ENCODE measurements at regions not wholly inside any gene's neighbourhood (a gene's known extent, or its start where the extent isn't known, plus 50 kb on each side); places are given as distances from the start of the nearest gene placed in this dataset.

DNA sequence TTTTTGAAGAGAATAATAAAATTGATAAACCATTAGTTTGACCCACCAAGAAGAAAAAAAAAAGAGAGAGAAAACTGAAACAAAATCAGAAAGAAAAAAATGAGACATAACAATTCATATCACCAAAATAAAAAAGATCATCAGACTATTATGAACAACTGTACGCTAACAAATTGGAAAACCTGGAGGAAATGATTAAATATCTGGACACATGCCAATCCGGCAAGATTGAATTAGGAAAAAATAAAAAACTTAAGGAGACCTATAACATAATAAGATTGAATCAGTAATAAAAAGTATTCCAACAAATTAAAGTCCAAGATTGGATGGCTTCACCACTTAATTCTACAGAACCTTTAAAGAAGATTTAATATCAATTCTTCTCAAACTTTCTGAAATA lies 136.7 kb downstream of the CASP12 start:
- no peak for TF ChIP-seq GATA3 (IDR thresholded peaks at IDR 0.05; ENCODE audit: low read depth, low read length)
- no peak for TF ChIP-seq GATA2 (IDR thresholded peaks at IDR 0.05; ENCODE audit: low read depth, low read length)

DNA sequence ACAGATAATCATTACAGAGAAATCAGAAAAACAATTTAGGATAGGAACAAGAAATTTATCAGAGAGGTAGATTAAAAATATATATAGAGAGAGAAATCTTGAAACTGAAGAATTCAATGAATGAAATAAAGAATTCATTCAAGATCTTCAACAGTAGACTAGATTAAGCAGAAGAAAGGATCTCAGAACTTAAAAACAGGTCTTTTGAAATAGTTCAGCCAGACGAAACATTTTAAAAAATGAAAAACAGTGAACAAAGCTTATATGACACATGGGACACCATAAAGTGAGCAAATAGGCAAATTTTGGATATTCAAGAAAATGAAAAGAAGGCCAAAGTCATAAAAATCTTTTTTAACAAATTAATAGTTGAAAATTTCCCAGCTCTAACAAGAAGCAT lies 138.8 kb downstream of the CASP12 start:
- TF ChIP-seq GATA2 (IDR thresholded peaks at IDR 0.05; ENCODE audit: low read depth, low read length) = no peak
- TF ChIP-seq GATA3 (IDR thresholded peaks at IDR 0.05; ENCODE audit: low read depth, low read length) = no peak

DNA sequence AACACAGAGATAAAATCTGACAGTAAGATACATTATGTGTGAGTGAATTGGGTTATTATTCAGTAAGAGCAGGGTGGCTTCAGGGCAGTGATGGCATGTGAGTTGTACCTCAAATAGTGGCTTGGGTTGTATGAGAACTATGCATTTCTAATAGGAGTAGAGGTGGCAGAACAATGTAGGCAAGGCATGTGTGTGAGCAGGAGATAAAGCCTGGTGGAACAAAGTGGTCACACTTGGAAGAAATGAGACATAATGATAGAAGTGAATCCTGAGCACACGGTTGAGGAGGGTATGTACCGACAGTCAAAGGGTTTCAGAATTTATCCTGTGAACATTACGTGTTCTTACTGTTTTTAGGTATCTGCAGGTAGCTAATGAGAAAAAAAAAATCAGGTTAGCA lies 159.3 kb downstream of the CASP12 start:
- TF ChIP-seq GATA3 (IDR thresholded peaks at IDR 0.05; ENCODE audit: low read depth, low read length) (no peak), GATA2 (IDR thresholded peaks at IDR 0.05; ENCODE audit: low read depth, low read length) (no peak)

DNA sequence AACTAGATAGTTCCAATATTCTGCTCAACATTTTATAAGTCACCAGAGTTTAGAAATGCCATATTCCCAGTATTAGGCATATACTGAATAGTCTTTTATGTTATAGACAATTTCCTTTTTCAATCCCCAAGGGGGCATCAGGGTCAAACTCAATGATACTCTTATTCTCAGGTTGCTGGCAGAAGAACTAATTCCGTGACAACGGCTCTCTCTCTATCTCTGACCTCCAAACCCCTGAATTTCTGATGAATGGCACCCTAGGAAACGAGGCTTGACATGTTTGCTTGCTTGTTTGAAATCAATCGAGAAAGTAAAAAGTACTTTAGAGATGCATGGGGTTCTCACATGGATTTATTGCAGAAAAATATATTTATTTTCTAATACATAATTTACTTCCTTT lies 160.1 kb downstream of the CASP12 start:
- TF ChIP-seq GATA2 (IDR thresholded peaks at IDR 0.05; ENCODE audit: low read depth, low read length) = no peak
- TF ChIP-seq GATA3 (IDR thresholded peaks at IDR 0.05; ENCODE audit: low read depth, low read length) = no peak

DNA sequence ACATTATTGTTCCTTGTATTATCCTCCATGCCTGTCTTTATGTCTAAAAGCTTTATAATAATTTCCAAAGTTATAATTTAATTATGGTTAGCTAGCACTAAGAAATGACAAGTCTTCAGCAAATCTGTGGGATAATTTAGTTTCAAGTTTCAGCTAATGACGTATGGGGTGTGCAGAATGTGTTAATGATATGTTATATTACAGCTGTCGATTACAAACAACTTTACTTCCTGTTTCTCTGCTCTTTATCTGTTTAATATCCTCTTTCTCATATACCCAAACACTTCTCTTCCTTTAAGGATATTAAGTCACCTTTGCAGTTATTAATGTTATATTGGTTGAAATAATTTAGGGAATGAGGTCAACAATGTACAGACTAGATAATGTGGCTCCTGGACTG lies 161.8 kb downstream of the CASP12 start:
- no peak for TF ChIP-seq GATA3 (IDR thresholded peaks at IDR 0.05; ENCODE audit: low read depth, low read length)
- no peak for TF ChIP-seq GATA2 (IDR thresholded peaks at IDR 0.05; ENCODE audit: low read depth, low read length)

DNA sequence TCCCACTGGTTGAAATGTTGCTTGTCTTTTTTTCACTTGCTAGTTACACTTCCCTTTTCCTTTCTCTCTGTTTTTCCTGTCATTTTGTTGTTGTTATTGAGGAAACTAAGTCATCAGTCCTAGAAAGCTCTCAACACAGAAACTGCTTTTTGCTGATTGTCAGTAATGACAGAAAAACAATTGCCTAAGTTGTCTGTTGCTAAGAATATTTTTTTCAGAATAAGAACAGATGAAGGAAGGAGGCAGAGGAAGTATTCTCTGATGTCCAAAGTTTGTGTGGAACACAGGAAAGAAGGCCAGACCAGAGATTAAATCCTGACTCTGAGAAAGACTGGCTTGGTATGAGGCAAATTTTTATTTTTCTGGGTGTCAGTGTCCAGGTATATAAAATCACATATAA lies 163.3 kb downstream of the CASP12 start:
- TF ChIP-seq GATA3 (IDR thresholded peaks at IDR 0.05; ENCODE audit: low read depth, low read length) (no peak), GATA2 (IDR thresholded peaks at IDR 0.05; ENCODE audit: low read depth, low read length) (no peak)

DNA sequence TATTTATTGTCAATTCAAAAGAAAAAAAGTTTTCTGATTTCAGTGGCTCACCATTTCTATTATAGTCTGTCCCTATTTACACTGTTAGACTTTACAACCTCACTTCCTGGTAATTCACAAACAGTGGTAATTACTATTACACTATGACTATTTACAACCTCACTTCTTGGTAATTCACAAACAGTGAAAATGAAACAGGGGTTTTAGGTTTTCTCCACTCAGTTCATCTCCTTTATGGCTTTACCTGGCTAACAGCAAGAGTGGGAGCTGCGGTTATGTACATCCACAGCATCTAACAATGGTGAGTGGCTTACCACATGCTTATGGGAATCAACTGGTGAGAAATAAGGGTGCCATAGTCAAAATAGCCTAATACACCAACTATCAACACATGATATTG lies 166.4 kb downstream of the CASP12 start:
- TF ChIP-seq GATA2 (IDR thresholded peaks at IDR 0.05; ENCODE audit: low read depth, low read length) (no peak), GATA3 (IDR thresholded peaks at IDR 0.05; ENCODE audit: low read depth, low read length) (no peak)

DNA sequence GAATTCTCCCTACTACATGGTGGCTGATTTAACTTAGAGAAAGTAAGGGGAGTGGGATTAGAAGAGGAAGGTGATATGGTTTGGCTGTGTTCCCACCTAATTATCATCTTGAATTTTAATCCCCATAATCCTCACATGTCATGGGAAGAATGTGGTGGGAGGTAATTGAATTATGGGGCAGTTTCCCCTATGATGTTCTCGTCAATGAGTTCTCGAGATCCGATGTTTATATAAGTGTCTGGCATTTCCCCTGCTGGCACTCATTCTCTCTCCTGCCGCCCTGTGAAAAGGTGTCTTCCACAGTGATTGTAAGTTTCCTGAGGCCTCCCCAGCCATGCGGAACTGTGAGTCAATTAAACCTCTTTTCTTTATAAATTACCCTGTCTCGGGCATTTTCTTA lies 169.3 kb downstream of the CASP12 start:
- TF ChIP-seq GATA2 (IDR thresholded peaks at IDR 0.05; ENCODE audit: low read depth, low read length) (no peak), GATA3 (IDR thresholded peaks at IDR 0.05; ENCODE audit: low read depth, low read length) (no peak)

DNA sequence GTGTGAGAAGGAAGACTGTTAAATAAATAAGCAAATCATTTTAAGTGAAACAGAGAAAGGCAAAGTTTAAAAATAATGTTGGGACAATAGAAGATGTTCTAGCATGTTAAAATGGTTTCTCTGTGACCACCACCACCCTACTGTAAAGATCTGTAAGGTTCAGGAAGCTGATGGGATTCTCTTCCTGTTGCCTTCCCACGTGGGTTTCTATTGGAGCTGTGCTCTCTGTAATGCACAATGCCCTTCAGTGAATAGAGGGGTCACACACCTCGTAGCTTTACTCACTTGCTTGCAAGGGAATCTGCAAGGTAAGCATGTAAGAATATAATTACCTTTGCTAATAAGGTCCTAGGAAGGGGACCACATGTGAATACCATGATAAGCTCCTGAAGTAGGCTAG lies 170.5 kb downstream of the CASP12 start:
- TF ChIP-seq GATA3 (IDR thresholded peaks at IDR 0.05; ENCODE audit: low read depth, low read length) = no peak
- no peak for TF ChIP-seq GATA2 (IDR thresholded peaks at IDR 0.05; ENCODE audit: low read depth, low read length)

DNA sequence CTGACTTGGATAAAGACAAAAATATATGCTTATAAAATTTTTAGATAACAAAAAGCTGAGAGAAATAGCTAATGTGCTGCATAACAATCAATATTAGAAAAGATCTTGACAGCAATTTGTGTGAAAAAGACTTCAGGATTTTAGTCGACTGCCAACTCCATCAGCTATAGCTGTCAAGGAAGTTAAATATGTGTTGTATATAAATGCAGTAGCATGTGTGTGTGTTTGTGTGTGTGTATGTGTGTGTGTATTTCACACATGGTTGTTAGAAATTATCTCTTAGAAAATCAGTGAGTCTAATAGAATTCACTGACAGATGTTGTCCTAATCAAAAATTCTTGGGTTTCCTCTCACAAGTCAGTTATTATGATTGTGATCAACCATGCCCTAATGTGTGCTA lies 171.2 kb downstream of the CASP12 start:
- TF ChIP-seq GATA2 (IDR thresholded peaks at IDR 0.05; ENCODE audit: low read depth, low read length) (no peak), GATA3 (IDR thresholded peaks at IDR 0.05; ENCODE audit: low read depth, low read length) (peak; percentile 54; the same call in 1 of the 2 replicates)

DNA sequence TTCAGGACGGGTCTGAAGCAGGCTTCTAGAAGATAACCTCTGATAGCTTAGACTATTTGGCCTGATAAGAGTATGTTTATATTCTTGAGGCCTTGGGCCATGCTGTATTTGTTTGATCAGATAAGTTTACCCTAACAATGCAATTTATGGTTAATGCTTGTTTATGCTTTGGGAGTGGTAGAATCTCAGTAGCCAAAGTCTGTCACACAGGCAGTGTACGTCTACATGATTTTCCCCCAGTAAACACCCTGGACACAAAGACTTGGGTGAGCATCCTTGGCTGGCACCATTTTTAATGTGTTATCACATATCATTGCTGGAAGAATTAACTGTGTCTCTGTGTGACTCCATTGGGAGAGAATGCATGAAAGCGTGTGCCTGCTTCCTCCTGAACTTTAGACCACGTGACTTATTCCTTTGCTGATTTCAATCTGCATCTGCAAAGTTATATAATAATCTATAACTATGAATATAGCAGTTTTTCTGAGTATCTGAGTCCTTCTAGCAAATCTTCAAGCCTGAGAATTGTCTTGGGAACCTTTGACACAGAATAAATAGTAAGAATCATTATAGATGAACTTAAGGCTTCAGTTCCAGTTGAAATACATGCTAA lies 172.4 kb downstream of the CASP12 start:
- TF ChIP-seq GATA2 (IDR thresholded peaks at IDR 0.05; ENCODE audit: low read depth, low read length) (no peak), GATA3 (IDR thresholded peaks at IDR 0.05; ENCODE audit: low read depth, low read length) (no peak)

DNA sequence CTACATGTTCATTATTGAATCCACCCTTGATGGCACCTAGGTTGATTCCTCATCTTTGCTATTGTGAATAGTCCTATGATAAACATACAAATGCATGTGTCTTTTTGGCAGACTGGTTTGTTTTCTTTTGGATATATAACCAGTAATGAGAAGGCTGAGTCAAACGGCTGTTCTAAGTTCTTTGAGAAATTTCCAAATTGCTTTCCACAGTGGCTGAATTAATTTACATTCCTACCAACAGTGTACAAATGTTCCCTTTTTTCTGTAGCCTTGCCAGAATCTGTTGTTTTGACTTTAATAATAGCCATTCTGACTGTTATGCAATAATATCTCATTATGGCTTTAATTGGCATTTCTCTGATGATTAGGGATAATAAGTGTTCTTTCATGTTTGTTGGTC lies 184.9 kb downstream of the CASP12 start:
- TF ChIP-seq GATA3 (IDR thresholded peaks at IDR 0.05; ENCODE audit: low read depth, low read length) (no peak), GATA2 (IDR thresholded peaks at IDR 0.05; ENCODE audit: low read depth, low read length) (no peak)

DNA sequence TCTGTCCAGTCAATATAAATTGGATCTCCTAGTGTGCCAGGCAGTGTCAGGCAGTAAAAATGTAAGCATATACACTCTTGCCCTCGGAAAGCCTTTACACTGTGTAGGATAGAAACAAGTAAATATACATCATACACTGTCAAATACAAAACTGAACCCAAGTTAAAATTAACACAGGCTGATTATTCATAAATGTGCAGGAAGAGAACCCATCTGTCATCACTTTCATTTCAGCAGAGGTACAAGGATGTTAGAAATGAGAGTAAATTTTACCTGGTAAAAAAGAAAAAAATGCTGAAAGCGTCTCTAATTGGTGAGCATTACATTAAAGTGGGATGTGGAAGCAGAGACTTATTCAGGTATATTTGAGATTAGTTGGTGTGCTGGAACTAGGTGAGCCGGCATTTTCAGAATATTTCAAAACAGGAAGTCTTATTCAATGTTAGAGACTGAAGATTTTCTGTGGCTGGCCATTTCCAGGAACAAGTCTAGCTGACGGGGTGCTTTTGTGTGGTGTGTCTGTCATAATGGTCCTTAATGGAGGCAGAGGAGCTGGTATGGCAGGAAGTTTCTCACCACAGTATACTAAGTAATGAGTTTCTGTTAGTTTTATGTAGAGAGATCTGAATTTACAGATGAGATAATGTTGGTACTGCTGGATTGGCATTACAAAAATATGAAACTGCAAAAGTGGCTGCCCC lies 192.6 kb downstream of the CASP12 start:
- TF ChIP-seq GATA3 (IDR thresholded peaks at IDR 0.05; ENCODE audit: low read depth, low read length) (no peak), GATA2 (IDR thresholded peaks at IDR 0.05; ENCODE audit: low read depth, low read length) (no peak)

DNA sequence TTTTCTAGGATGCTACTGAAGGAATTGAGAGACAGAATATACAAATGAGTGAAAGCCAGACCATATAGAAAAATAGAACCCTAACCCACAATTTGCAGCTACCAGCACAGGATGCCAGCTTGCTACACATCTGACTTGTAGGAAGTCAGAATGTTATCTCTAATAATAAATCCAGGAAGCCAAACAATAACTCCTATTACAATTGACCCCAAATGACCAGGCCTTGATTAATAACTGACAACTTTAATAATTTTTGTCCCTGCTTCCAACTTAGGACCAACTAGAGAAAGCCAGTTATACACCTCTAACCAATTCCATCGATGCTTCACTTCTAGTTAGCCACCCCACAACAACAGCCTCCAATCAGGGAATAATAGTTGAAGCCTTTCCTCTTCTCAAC lies 193.4 kb downstream of the CASP12 start:
- no peak for TF ChIP-seq GATA2 (IDR thresholded peaks at IDR 0.05; ENCODE audit: low read depth, low read length)
- TF ChIP-seq GATA3 (IDR thresholded peaks at IDR 0.05; ENCODE audit: low read depth, low read length) = no peak

DNA sequence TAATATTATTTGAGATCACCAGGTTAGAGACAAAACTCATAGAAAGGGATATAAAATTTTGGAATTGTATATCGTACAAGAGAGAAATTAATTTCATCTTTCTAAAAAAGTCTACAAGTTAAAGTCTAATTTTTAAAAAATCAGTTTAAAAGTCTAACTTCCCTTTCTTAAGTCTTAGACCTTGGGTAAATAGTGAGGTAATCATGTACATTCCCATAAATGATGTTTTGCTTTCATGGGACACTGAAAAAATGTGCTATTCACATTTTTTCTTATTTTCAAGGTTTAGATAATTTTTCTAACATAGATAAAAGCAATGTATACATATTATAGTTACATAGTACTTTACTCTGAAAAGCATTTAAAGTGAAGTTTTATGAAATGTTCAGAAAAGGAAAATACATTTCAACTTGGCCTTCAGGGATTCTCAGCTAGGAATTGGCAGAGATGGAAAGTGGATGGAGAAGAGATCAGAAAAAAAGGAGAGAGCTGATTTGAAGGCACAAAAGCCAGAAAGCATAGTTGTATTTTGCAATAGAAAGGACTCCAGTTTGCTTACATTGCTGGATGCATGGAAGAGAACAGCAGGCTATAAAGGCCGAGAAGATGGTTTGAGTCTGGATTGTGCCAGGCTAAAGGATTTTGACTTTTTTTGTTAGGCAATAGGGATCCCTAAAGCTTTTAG lies 194.0 kb downstream of the CASP12 start:
- no peak for TF ChIP-seq GATA3 (IDR thresholded peaks at IDR 0.05; ENCODE audit: low read depth, low read length)
- TF ChIP-seq GATA2 (IDR thresholded peaks at IDR 0.05; ENCODE audit: low read depth, low read length) = no peak
